H1 (cell line): ENCODE measurements at regions not wholly inside any gene's neighbourhood (a gene's known extent, or its start where the extent isn't known, plus 50 kb on each side); places are given as distances from the start of the nearest gene placed in this dataset.
A peak's percentile ranks its signal among the peaks of the same experiment; 100 is the strongest.

Experiments
- CTCF ChIA-PET: fragments of 300-600 bp; sonication (Branson Sonifier 250); formaldehyde crosslinking; loops from one replicate; lab custom pipeline; 2021; ENCODE audit not compliant: partially characterized antibody; lab: Charles Lee
- POLR2A ChIA-PET: fragments of 300-600 bp; sonication (Branson Sonifier 250); formaldehyde crosslinking; loops from one replicate; lab custom pipeline; 2021; ENCODE audit warnings: inconsistent platforms; ENCODE audit not compliant: partially characterized antibody; lab: Charles Lee
- DNase-seq, 2 experiments: peaks; one replicate each; pipeline versions ENCODE4 v3.0.0 to v3.0.0-alpha.2; 2010 to 2022; ENCODE audit warnings: low spot score in 2 of 2, low read depth in 1 of 2, mixed read lengths in 1 of 2
- FAIRE-seq: peaks from 2 replicates; lab custom pipeline; 2011; peaks lifted over from hg19 to GRCh38; lab: Jason Lieb, UNC
- H2AFZ ChIP-seq: 2 replicates; pipeline ENCODE4 v1.8.1; 2012; ENCODE audit warnings: low read length, inconsistent platforms
- H2AK5ac ChIP-seq: 2 replicates; pipeline ENCODE4 v1.6.1; 2013; ENCODE audit warnings: low read depth, low read length
- H2BK120ac ChIP-seq: replicated peaks from 2 replicates; pipeline ENCODE3; 2013; ENCODE audit warnings: low read depth, low read length, inconsistent platforms
- H2BK12ac ChIP-seq: 2 replicates; pipeline ENCODE4 v1.6.1; 2013; ENCODE audit warnings: low read depth, low read length
- H2BK15ac ChIP-seq: 2 replicates; pipeline ENCODE4 v1.6.1; 2013; ENCODE audit warnings: low read length
- H2BK20ac ChIP-seq: 2 replicates; pipeline ENCODE4 v1.6.1; 2013; ENCODE audit warnings: low read length
- H2BK5ac ChIP-seq: 2 replicates; pipeline ENCODE4 v1.6.1; 2013; ENCODE audit warnings: low read depth, low read length
- H3K14ac ChIP-seq: 2 replicates; pipeline ENCODE4 v1.6.1; 2013; ENCODE audit warnings: inconsistent platforms; ENCODE audit not compliant: insufficient read length
- H3K18ac ChIP-seq: 2 replicates; pipeline ENCODE4 v1.6.1; 2013; ENCODE audit warnings: low read length; ENCODE audit errors: extremely low read depth
- H3K23ac ChIP-seq: 2 replicates; pipeline ENCODE4 v1.6.1; 2013; ENCODE audit warnings: inconsistent platforms; ENCODE audit not compliant: insufficient read length
- H3K23me2 ChIP-seq: 2 replicates; pipeline ENCODE4 v1.6.1; 2013; ENCODE audit warnings: low read depth, low read length
- H3K27ac ChIP-seq: 2 replicates; pipeline ENCODE4 v1.6.1; 2011; ENCODE audit warnings: low read depth, low read length, inconsistent platforms
- H3K27me3 ChIP-seq, 4 experiments: replicated peaks in 1 of 4; 1 replicate in 1 of 4; 2 replicates in 3 of 4; pipeline versions ENCODE4 v1.6.1 to v1.8.1; 2011 to 2013; ENCODE audit warnings: low read length in 3 of 4, mild to moderate bottlenecking in 3 of 4, inconsistent platforms in 2 of 4, mixed read lengths in 2 of 4, moderate library complexity in 1 of 4; ENCODE audit not compliant: control insufficient read depth in 3 of 4, insufficient read depth in 3 of 4; ENCODE audit errors: extremely low read depth in 1 of 4
- H3K36me3 ChIP-seq, 4 experiments: 2 replicates each; pipeline versions ENCODE4 v1.6.1 to v1.8.1; 2011 to 2013; ENCODE audit warnings: mild to moderate bottlenecking in 4 of 4, low read length in 3 of 4, moderate library complexity in 2 of 4, control low read depth in 1 of 4, inconsistent platforms in 1 of 4; ENCODE audit not compliant: insufficient read depth in 4 of 4, control insufficient read depth in 2 of 4
- H3K4ac ChIP-seq: replicated peaks from 2 replicates; pipeline ENCODE3; 2013; ENCODE audit warnings: low read length, low read depth, mixed read lengths, inconsistent platforms; ENCODE audit not compliant: insufficient read length
- H3K4me1 ChIP-seq, 4 experiments: replicated peaks in 1 of 4; 1 replicate in 1 of 4; 2 replicates in 3 of 4; pipeline versions ENCODE4 v1.6.1 to v1.8.1; 2011 to 2013; ENCODE audit warnings: low read length in 3 of 4, inconsistent platforms in 2 of 4, mixed read lengths in 1 of 4; ENCODE audit not compliant: insufficient read depth in 4 of 4, control insufficient read depth in 3 of 4
- H3K4me2 ChIP-seq, 2 experiments: 2 replicates each; pipeline versions ENCODE4 v1.6.1 to v1.8.1; 2011 to 2013; ENCODE audit warnings: low read depth in 2 of 2, low read length in 2 of 2, control low read depth in 1 of 2, inconsistent platforms in 1 of 2, mild to moderate bottlenecking in 1 of 2; ENCODE audit not compliant: insufficient read depth in 1 of 2
- H3K4me3 ChIP-seq, 4 experiments: fragments of 200-600, 300-600 bp in 1 of 4; sonication (generic), shearing (Covaris generic), sonication (Bioruptor Twin) in 1 of 4; 2 replicates each; pipeline versions ENCODE4 v1.5.1 to v1.8.1; 2011 to 2016; ENCODE audit warnings: low read length in 4 of 4, low read depth in 3 of 4, control low read depth in 2 of 4, inconsistent platforms in 2 of 4, mild to moderate bottlenecking in 2 of 4, mixed read lengths in 1 of 4, moderate library complexity in 1 of 4; ENCODE audit not compliant: insufficient read depth in 2 of 4; ENCODE audit errors: extremely low read depth in 1 of 4
- H3K56ac ChIP-seq: replicated peaks from 2 replicates; pipeline ENCODE3; 2013; ENCODE audit warnings: low read depth, mild to moderate bottlenecking, mixed read lengths, low read length, inconsistent platforms; ENCODE audit not compliant: insufficient read length
- H3K79me1 ChIP-seq: 2 replicates; pipeline ENCODE4 v1.6.1; 2013; ENCODE audit warnings: low read depth, low read length, control low read depth
- H3K79me2 ChIP-seq, 2 experiments: 2 replicates each; pipeline versions ENCODE4 v1.6.1 to v1.8.1; 2012 to 2013; ENCODE audit warnings: low read length in 2 of 2, mild to moderate bottlenecking in 2 of 2, inconsistent platforms in 1 of 2; ENCODE audit not compliant: insufficient read depth in 2 of 2, control insufficient read depth in 1 of 2
- H3K9ac ChIP-seq, 4 experiments: replicated peaks in 1 of 4; 1 replicate in 1 of 4; 2 replicates in 3 of 4; pipeline versions ENCODE4 v1.6.1 to v1.8.1; 2011 to 2013; ENCODE audit warnings: low read depth in 3 of 4, low read length in 3 of 4, control low read depth in 2 of 4, mild to moderate bottlenecking in 2 of 4, moderate library complexity in 2 of 4, inconsistent platforms in 1 of 4; ENCODE audit errors: extremely low read depth in 1 of 4
- H3K9me3 ChIP-seq, 2 experiments: 2 replicates each; pipeline versions ENCODE4 v1.6.1 to v1.8.1; 2012 to 2013; ENCODE audit warnings: mild to moderate bottlenecking in 2 of 2, moderate library complexity in 2 of 2, control low read depth in 1 of 2, inconsistent platforms in 1 of 2, low read depth in 1 of 2, low read length in 1 of 2, mixed read lengths in 1 of 2; ENCODE audit not compliant: insufficient read depth in 2 of 2
- H4K20me1 ChIP-seq, 2 experiments: replicated peaks in 1 of 2; 2 replicates each; pipeline versions ENCODE3 to v1.8.1; 2011 to 2013; ENCODE audit warnings: inconsistent platforms in 2 of 2, low read length in 2 of 2, mild to moderate bottlenecking in 1 of 2; ENCODE audit not compliant: insufficient read depth in 2 of 2, control insufficient read depth in 1 of 2
- H4K5ac ChIP-seq: 2 replicates; pipeline ENCODE4 v1.6.1; 2013; ENCODE audit warnings: low read length, low read depth, mixed read lengths, inconsistent platforms; ENCODE audit not compliant: insufficient read length
- H4K8ac ChIP-seq: 2 replicates; pipeline ENCODE4 v1.8.0; 2013; ENCODE audit warnings: mild to moderate bottlenecking, moderate library complexity, low read length, inconsistent platforms; ENCODE audit not compliant: insufficient read depth; ENCODE audit errors: extremely low read depth
- H4K91ac ChIP-seq: replicated peaks from 2 replicates; pipeline ENCODE3; 2013; ENCODE audit warnings: low read length, mixed read lengths, inconsistent platforms; ENCODE audit not compliant: insufficient read length
- ASH2L ChIP-seq: fragments of 200-600, 300-600 bp; sonication (generic); IDR thresholded peaks from one replicate; pipeline ENCODE4 v1.7.1; 2017; ENCODE audit warnings: low read length
- CBX8 ChIP-seq: fragments of 300-800, 300-1000 bp; sonication (generic); IDR thresholded peaks from 2 replicates; pipeline ENCODE4 v1.7.1; 2016; ENCODE audit warnings: low read depth, low read length, borderline replicate concordance
- CHD2 ChIP-seq: IDR thresholded peaks from 2 replicates; pipeline ENCODE4 v1.6.1; 2012; ENCODE audit warnings: low read length, improper control_type of control experiment
- HDAC2 ChIP-seq, 2 experiments: fragments of 300-600 bp in 1 of 2; sonication (generic) in 1 of 2; IDR thresholded peaks; 2 replicates each; pipeline ENCODE4 v1.6.1; 2011 to 2012; ENCODE audit warnings: low read depth in 2 of 2, low read length in 2 of 2, mild to moderate bottlenecking in 2 of 2, moderate library complexity in 2 of 2, borderline replicate concordance in 1 of 2, inconsistent platforms in 1 of 2
- SIRT6 ChIP-seq: IDR thresholded peaks from one replicate; pipeline ENCODE4 v1.7.1; 2012; ENCODE audit warnings: low read length, inconsistent platforms
- SIX5 ChIP-seq: IDR thresholded peaks from 2 replicates; pipeline ENCODE4 v1.6.1; 2011; ENCODE audit warnings: mild to moderate bottlenecking, low read depth, low read length
- SP4 ChIP-seq: IDR thresholded peaks from 2 replicates; pipeline ENCODE4 v1.6.1; 2012; ENCODE audit warnings: low read length, inconsistent platforms
- ZNF274 ChIP-seq: IDR thresholded peaks from 2 replicates; pipeline ENCODE4 v1.7.0; 2012; ENCODE audit warnings: low read length, borderline replicate concordance; ENCODE audit errors: extremely low read depth
- WGBS, 2 experiments: shearing (Covaris generic) in 1 of 2; methylation state at CpG; one replicate each; pipeline versions ENCODE4 v1.1.6 to v1.1.7; 2013 to 2015; ENCODE audit warnings: low lambda C conversion rate in 2 of 2, mixed read lengths in 2 of 2, inconsistent platforms in 1 of 2, low coverage in 1 of 2, missing lambda C conversion rate in 1 of 2; ENCODE audit not compliant: insufficient replicate concordance in 2 of 2, insufficient coverage in 1 of 2, insufficient read length in 1 of 2; ENCODE audit errors: extremely low coverage in 1 of 2, missing lambda C conversion rate in 1 of 2; 5-methylcytosine and 5-hydroxymethylcytosine counted together

DNA sequence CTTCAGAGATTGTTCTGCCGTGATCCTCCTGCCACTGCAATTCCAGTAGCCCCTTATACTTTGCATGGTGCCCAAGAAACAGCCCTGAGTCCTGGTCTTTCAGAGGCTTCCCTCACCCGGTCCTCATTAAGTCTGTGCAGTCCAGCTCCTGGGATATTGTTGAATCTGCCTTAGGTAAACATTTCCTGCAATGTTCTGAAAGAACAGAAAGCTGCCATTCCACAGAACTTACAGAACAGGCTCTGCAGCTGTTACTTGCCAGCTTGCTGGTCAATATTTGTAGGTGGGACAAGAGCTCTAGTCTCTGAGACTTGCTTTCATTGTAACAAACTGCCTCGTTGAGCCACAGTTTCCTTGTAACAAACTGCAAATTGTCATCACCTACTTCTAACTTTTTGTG lies 115.0 kb upstream of the KIF5B start:
- no peak overlapping the region for H3K23ac ChIP-seq
- H3K56ac ChIP-seq, result no peak overlapping the region
- 86% methylated on average over 3 of the region's 3 CpGs; no CpG with 5 or more reads in 1 of the 2 experiments for WGBS, 2 experiments
- no peak overlapping the region for H3K14ac ChIP-seq
- no peaks in the 10 kb centered on the region for H3K27me3 ChIP-seq
- H3K79me2 ChIP-seq, result no peaks in the 10 kb centered on the region
- no peaks in the 10 kb centered on the region for H3K36me3 ChIP-seq
- no peaks in the 10 kb centered on the region for H3K79me1 ChIP-seq
- no peak overlapping the region for H2BK20ac ChIP-seq
- POLR2A ChIA-PET, result interaction anchor here (1.8 kb wide), 1 partner anchor 11 kb away, joined by 4 read pairs; no protein-coding TSS in a partner anchor
- H2AK5ac ChIP-seq, result no peak overlapping the region
- no peak overlapping the region for H3K4me2 ChIP-seq
- no peak overlapping the region for H3K18ac ChIP-seq
- 0 out of 2 replicates have a peak overlapping the region, but pooled peaks have one; percentile 72 for H2AFZ ChIP-seq
- no peaks in the 10 kb centered on the region for H4K20me1 ChIP-seq
- no peak overlapping the region for H4K8ac ChIP-seq
- no peak overlapping the region for H3K4me3 ChIP-seq
- no peak for DNase-seq
- no peak overlapping the region for H2BK12ac ChIP-seq
- CTCF ChIA-PET, result interaction anchor here (0.7 to 2.0 kb wide), 5 partner anchors 19 to 224 kb away, joined by 3 to 6 read pairs (median 5); no protein-coding TSS in a partner anchor
- H2BK120ac ChIP-seq, result no peak overlapping the region
- H3K4me1 ChIP-seq, result no peaks in the 10 kb centered on the region
- H2BK5ac ChIP-seq, result no peak overlapping the region
- no peak overlapping the region for H2BK15ac ChIP-seq
- no peak for FAIRE-seq
- no peak overlapping the region for H4K5ac ChIP-seq
- H3K9me3 ChIP-seq, result no peaks in the 10 kb centered on the region
- no peak overlapping the region for H4K91ac ChIP-seq
- H3K4ac ChIP-seq, result no peak overlapping the region
- H3K9ac ChIP-seq, result no peak overlapping the region
- H3K27ac ChIP-seq, result no peak overlapping the region
- H3K23me2 ChIP-seq, result no peaks in the 10 kb centered on the region
- no peak for TF ChIP-seq HDAC2 (IDR thresholded peaks at IDR 0.05; ENCODE audit: borderline replicate concordance in 1 of 2, low read depth in 2 of 2, low read length in 2 of 2)
- TF ChIP-seq ZNF274, result no peak
- TF ChIP-seq CHD2, result no peak
- no peak for TF ChIP-seq ASH2L
- no peak for TF ChIP-seq CBX8
- no peak for TF ChIP-seq SIRT6
- TF ChIP-seq SP4, result no peak
- no peak for TF ChIP-seq SIX5
